ENCODE measurements at regions not wholly inside any gene's neighbourhood (a gene's known extent, or its start where the extent isn't known, plus 50 kb on each side); places are given as distances from the start of the nearest gene placed in this dataset.
"Not testable (repeated sequence)": the region's sequence is repeated elsewhere in the genome, so short reads cannot be mapped to it uniquely, and the experiment has no call there.

DNA sequence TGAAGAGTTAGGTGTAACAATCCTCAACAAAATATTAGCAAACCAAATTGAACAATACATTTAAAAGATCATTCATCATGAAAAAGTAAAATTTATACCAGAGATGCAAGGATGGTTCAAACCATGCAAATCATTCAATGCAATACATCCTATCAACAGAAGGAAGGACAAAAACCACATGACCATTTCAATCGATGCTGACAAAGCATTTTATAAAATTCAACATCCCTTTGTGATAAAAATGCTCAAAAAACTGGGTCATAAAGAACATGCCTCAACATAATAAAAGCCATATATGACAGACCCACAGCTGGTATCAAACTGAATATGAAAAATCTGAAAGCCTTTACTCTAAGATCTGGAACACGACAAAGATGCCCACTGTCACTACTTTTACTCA lies 490.3 kb upstream of the IRAK1BP1 start:
- Histone ChIP-seq H3K4me3 (no peak overlapping the region), H3K27ac (no peak overlapping the region)
- TF ChIP-seq, protein P1, sequence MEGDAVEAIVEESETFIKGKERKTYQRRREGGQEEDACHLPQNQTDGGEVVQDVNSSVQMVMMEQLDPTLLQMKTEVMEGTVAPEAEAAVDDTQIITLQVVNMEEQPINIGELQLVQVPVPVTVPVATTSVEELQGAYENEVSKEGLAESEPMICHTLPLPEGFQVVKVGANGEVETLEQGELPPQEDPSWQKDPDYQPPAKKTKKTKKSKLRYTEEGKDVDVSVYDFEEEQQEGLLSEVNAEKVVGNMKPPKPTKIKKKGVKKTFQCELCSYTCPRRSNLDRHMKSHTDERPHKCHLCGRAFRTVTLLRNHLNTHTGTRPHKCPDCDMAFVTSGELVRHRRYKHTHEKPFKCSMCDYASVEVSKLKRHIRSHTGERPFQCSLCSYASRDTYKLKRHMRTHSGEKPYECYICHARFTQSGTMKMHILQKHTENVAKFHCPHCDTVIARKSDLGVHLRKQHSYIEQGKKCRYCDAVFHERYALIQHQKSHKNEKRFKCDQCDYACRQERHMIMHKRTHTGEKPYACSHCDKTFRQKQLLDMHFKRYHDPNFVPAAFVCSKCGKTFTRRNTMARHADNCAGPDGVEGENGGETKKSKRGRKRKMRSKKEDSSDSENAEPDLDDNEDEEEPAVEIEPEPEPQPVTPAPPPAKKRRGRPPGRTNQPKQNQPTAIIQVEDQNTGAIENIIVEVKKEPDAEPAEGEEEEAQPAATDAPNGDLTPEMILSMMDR (IDR thresholded peaks at IDR 0.05): no peak
- DNase-seq (ENCODE audit: low spot score): no peak

- DNase-seq (ENCODE audit: low spot score): no peak
- Histone ChIP-seq H3K27ac (no peak overlapping the region), H3K4me3 (no peak overlapping the region)
- TF ChIP-seq, protein P1 (IDR thresholded peaks at IDR 0.05): no peak
Observed at GRCh38 chr6:78379982-78380381, 487.4 kb upstream of the IRAK1BP1 start.

DNA sequence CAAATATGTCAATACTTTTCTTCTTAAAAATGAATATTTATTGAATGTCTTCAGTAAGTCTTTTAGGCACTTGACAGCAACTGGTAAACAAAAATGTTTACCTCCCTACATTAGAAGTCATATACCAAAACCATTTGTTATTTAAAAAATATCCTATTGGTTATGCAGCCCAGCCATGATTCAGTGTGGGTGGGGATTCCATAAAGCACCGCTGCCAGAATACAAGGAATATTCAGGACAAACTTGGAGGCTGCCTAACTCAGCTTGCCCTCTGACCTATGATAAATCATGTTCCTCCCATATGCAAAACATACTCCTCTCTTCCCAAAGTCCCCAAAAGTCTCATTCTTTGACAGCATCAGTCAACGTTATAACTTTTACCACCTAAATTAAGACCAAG lies 486.8 kb upstream of the IRAK1BP1 start:
- no peak overlapping the region for H3K27ac ChIP-seq
- no peak overlapping the region for H3K4me3 ChIP-seq
- TF ChIP-seq, protein P1 (IDR thresholded peaks at IDR 0.05): no peak
- DNase-seq (ENCODE audit: low spot score): no peak

- no peak for DNase-seq (ENCODE audit: low spot score)
- Histone ChIP-seq H3K27ac (no peak overlapping the region), H3K4me3 (no peak overlapping the region)
- TF ChIP-seq, protein P1 (IDR thresholded peaks at IDR 0.05): no peak
Observed at GRCh38 chr6:78383968-78384367, 483.4 kb upstream of the IRAK1BP1 start.

DNA sequence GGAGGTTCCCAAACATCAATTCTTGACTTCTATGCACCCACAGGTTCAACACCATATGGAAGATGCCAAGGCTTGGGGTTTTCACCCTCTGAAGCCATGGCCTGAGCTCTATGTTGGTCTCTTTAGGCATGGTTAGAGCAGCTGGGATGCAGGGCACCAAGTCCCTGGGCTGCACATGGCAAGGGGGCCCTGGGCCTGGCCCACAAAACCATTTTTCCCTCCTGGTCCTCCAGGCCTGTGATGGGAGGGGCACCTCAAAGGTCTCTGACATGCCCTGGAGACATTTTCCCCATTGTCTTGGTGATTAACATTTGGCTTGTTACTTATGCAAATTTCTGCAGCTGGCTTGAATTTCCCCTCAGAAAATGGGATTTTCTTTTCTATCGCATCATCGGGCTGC lies 480.5 kb upstream of the IRAK1BP1 start:
- not testable (repeated sequence) for H3K27ac ChIP-seq; DNase-seq (ENCODE audit: low spot score); H3K4me3 ChIP-seq

DNA sequence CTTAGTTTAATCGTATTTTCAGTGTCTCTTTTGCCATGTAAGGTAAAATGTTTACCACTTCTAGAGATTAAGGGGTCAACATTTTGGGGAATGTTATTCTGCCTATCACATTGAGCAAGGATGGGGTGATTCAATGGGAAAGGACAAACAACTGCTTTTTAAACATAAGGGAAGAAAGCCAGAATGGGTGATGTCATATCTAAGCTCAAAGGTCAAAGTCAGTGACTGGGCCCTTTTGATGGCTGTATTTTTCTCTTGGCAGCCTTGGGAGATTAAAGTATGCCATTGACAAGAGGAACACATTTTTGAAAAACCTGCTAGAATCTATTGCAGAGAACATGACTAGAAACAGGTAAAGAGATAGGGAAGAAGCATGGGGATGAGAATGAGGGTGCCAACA lies 477.3 kb upstream of the IRAK1BP1 start:
- H3K4me3 ChIP-seq: no peak overlapping the region
- DNase-seq (ENCODE audit: low spot score): no peak
- TF ChIP-seq, protein P1 (IDR thresholded peaks at IDR 0.05): no peak
- no peak overlapping the region for H3K27ac ChIP-seq

DNA sequence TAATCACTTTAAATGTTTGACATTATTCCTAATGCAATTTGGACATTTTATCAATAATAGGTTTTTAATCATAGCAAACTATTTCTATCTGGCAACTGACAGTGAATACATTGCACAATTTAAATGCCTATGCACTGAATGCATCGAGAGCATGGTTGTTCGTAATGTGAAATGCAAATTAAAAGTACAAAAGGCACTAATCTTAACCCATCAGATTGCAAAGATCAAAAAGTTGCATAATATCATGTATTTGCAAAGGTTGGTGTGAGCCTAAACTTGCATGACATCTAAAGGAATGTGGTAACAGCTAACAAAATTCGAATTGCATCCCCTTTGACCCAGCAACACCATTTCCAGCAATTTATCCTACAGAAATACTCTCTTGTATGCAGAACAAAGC lies 469.9 kb upstream of the IRAK1BP1 start:
- Histone ChIP-seq H3K4me3 (no peak overlapping the region), H3K27ac (no peak overlapping the region)
- no peak for DNase-seq (ENCODE audit: low spot score)
- TF ChIP-seq, protein P1 (IDR thresholded peaks at IDR 0.05): no peak

DNA sequence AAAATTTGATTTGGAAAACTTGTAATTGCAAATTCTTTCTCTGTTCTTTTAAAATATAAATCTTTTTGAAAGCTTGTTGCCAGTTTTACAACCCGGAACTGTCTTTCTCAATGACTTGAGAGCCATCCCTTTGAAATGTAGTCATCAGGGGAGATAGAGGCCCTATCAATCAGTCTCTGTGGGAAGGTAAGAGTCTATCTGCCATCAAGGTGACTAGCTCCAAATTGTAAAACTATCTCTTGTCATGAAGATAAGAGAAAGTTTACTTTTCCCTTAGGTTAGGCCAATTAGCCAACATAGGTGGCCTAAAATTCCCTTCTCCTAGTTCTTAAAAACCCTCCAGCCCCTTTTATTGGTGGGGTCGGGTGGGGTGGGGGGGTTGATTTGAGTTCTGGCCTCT lies 469.1 kb upstream of the IRAK1BP1 start:
- DNase-seq (ENCODE audit: low spot score): no peak
- Histone ChIP-seq H3K27ac (no peak overlapping the region), H3K4me3 (no peak overlapping the region)
- TF ChIP-seq, protein P1 (IDR thresholded peaks at IDR 0.05): no peak
